Activated CD8-positive, alpha-beta T cell treated with anti-CD3 and anti-CD28 coated beads for 36 hours (primary cell): ENCODE measurements at regions not wholly inside any gene's neighbourhood (a gene's known extent, or its start where the extent isn't known, plus 50 kb on each side); places are given as distances from the start of the nearest gene placed in this dataset.

Source experiments
- ATAC-seq: fragments of 200-7000 bp; cut with Tn5 transposase; one replicate; pipeline ENCODE4 v1.10.0; 2021; ENCODE audit warnings: mild to moderate bottlenecking, moderate library complexity
- CTCF ChIA-PET: fragments of 350-600 bp; sonication (Branson Sonifier 250); formaldehyde crosslinking; loops from one replicate; lab custom pipeline; 2021; ENCODE audit warnings: antibody characterized with exemption; lab: Charles Lee
- POLR2A ChIA-PET: fragments of 350-600 bp; sonication (Branson Sonifier 250); formaldehyde crosslinking; loops from one replicate; lab custom pipeline; 2021; ENCODE audit warnings: antibody characterized with exemption; lab: Charles Lee
- DNase-seq: peaks from one replicate; pipeline ENCODE4 v3.0.0-alpha.2; 2020
- H3K27ac Mint-ChIP-seq: one replicate; pipeline ENCODE4 v1.8.0; 2021; ENCODE audit warnings: mild to moderate bottlenecking, mixed read lengths
- H3K27me3 Mint-ChIP-seq: one replicate; pipeline ENCODE4 v1.8.0; 2021; ENCODE audit warnings: mixed read lengths
- H3K36me3 Mint-ChIP-seq: one replicate; pipeline ENCODE4 v1.8.0; 2021; ENCODE audit warnings: low read depth, mixed read lengths
- H3K4me1 Mint-ChIP-seq: one replicate; pipeline ENCODE4 v1.8.0; 2021; ENCODE audit warnings: low read depth, mixed read lengths
- H3K4me3 Mint-ChIP-seq: one replicate; pipeline ENCODE4 v1.8.0; 2021; ENCODE audit warnings: mild to moderate bottlenecking, moderate library complexity, mixed read lengths
- H3K9me3 Mint-ChIP-seq: one replicate; pipeline ENCODE4 v1.8.0; 2021; ENCODE audit warnings: mixed read lengths
- CTCF ChIP-seq: fragments of 200-600 bp; IDR thresholded peaks from one replicate; pipeline ENCODE4 v1.8.0; 2022; ENCODE audit warnings: antibody characterized with exemption, mild to moderate bottlenecking
- intact Hi-C: fragments of 100-400 bp; cut with micrococcal nuclease; formaldehyde crosslinking; loops from one replicate; pipeline ENCODE4 v1.10.0; 2022

- CTCF ChIA-PET = no interaction called here
- Mint-ChIP-seq H3K9me3 (no peaks in the 10 kb centered on the region), H3K36me3 (no peaks in the 10 kb centered on the region), H3K4me3 (no peak overlapping the region), H3K27me3 (no peaks in the 10 kb centered on the region), H3K4me1 (peaks cover 5% of the 10 kb centered on the region), H3K27ac (no peak overlapping the region)
- no peak for DNase-seq
- ATAC-seq = no peak
- TF ChIP-seq CTCF = no peak
- intact Hi-C loops = no loop called here
- POLR2A ChIA-PET = no interaction called here
Measured at GRCh38 chr7:96499532-96499931, 177.6 kb upstream of the SLC25A13 start.

- H3K27me3 Mint-ChIP-seq = peaks cover 2% of the 10 kb centered on the region
- DNase-seq (no peak), ATAC-seq (no peak)
- ChIA-PET POLR2A (no interaction called here), CTCF (no interaction called here)
- no peak overlapping the region for H3K4me3 Mint-ChIP-seq
- no peak for TF ChIP-seq CTCF
- H3K4me1 Mint-ChIP-seq = peaks cover 5% of the 10 kb centered on the region
- no peaks in the 10 kb centered on the region for H3K36me3 Mint-ChIP-seq
- H3K9me3 Mint-ChIP-seq = no peaks in the 10 kb centered on the region
- intact Hi-C loops = no loop called here
- H3K27ac Mint-ChIP-seq = no peak overlapping the region
Measured at GRCh38 chr7:96497567-96497966, 175.7 kb upstream of the SLC25A13 start.

GRCh38 chr7:96495751-96496216 lies 173.9 kb upstream of the SLC25A13 start:
- no peaks in the 10 kb centered on the region for H3K36me3 Mint-ChIP-seq
- intact Hi-C loops = no loop called here
- TF ChIP-seq CTCF = no peak
- H3K4me1 Mint-ChIP-seq = peaks cover 5% of the 10 kb centered on the region
- peak; percentile 76 for ATAC-seq
- DNase-seq = peak; percentile 21
- no peaks in the 10 kb centered on the region for H3K9me3 Mint-ChIP-seq
- H3K27ac Mint-ChIP-seq = peak overlapping the region; percentile 23
- CTCF ChIA-PET = no interaction called here
- peaks cover 2% of the 10 kb centered on the region for H3K27me3 Mint-ChIP-seq
- POLR2A ChIA-PET = no interaction called here
- H3K4me3 Mint-ChIP-seq = no peak overlapping the region

GRCh38 chr7:96486681-96487080 lies 164.8 kb upstream of the SLC25A13 start:
- no peak for ATAC-seq
- H3K4me3 Mint-ChIP-seq = no peak overlapping the region

GRCh38 chr7:96484845-96485244 lies 162.9 kb upstream of the SLC25A13 start:
- H3K4me1 Mint-ChIP-seq = no peaks in the 10 kb centered on the region
- CTCF ChIA-PET = no interaction called here
- TF ChIP-seq CTCF = no peak
- POLR2A ChIA-PET = no interaction called here
- intact Hi-C loops = no loop called here
- no peaks in the 10 kb centered on the region for H3K36me3 Mint-ChIP-seq
- no peaks in the 10 kb centered on the region for H3K27me3 Mint-ChIP-seq
- no peak for DNase-seq
- H3K9me3 Mint-ChIP-seq = no peaks in the 10 kb centered on the region
- H3K27ac Mint-ChIP-seq = no peak overlapping the region
- no peak for ATAC-seq
- no peak overlapping the region for H3K4me3 Mint-ChIP-seq

More at GRCh38 chr7:96486681-96487080, 164.8 kb upstream of the SLC25A13 start:
- DNase-seq = no peak
- Mint-ChIP-seq H3K4me1 (no peaks in the 10 kb centered on the region), H3K9me3 (no peaks in the 10 kb centered on the region), H3K27me3 (no peaks in the 10 kb centered on the region), H3K36me3 (no peaks in the 10 kb centered on the region), H3K27ac (no peak overlapping the region)
- intact Hi-C loops = no loop called here
- TF ChIP-seq CTCF = no peak
- ChIA-PET POLR2A (no interaction called here), CTCF (no interaction called here)
